WTC11 (cell line): ENCODE measurements at regions not wholly inside any gene's neighbourhood (a gene's known extent, or its start where the extent isn't known, plus 50 kb on each side); places are given as distances from the start of the nearest gene placed in this dataset.

Source experiments
- ATAC-seq: fragments of 200-7000 bp; cut with Tn5 transposase; 2 replicates; pipeline ENCODE4 v1.10.0; 2021; ENCODE audit warnings: mild to moderate bottlenecking, moderate library complexity
- CTCF ChIA-PET: fragments of 300-600 bp; sonication (Branson Sonifier 250); formaldehyde crosslinking; loops from one replicate; lab custom pipeline; 2021; ENCODE audit warnings: antibody characterized with exemption; lab: Charles Lee
- POLR2A ChIA-PET: fragments of 350-600 bp; sonication (Branson Sonifier 250); formaldehyde crosslinking; loops from one replicate; lab custom pipeline; 2021; ENCODE audit warnings: antibody characterized with exemption; lab: Charles Lee
- DNase-seq: peaks from one replicate; pipeline ENCODE4 v3.0.0; 2021; ENCODE audit warnings: low spot score
- H3K27ac Mint-ChIP-seq: 2 replicates; pipeline ENCODE4 v1.8.0; 2021; ENCODE audit warnings: mixed read lengths
- H3K27me3 Mint-ChIP-seq: 2 replicates; pipeline ENCODE4 v1.8.0; 2021; ENCODE audit warnings: low read depth, mild to moderate bottlenecking, moderate library complexity, mixed read lengths
- H3K36me3 Mint-ChIP-seq: 2 replicates; pipeline ENCODE4 v1.8.0; 2021; ENCODE audit warnings: mixed read lengths
- H3K4me1 Mint-ChIP-seq: 2 replicates; pipeline ENCODE4 v1.8.0; 2022; ENCODE audit warnings: mixed read lengths
- H3K4me3 Mint-ChIP-seq: 2 replicates; pipeline ENCODE4 v1.8.0; 2021; ENCODE audit warnings: mild to moderate bottlenecking, moderate library complexity, mixed read lengths
- H3K9me3 Mint-ChIP-seq: 2 replicates; pipeline ENCODE4 v1.8.0; 2021; ENCODE audit warnings: mixed read lengths
- CREB1 ChIP-seq: sonication (generic); formaldehyde crosslinking; IDR thresholded peaks from 2 replicates; pipeline ENCODE4 v1.8.0; 2023; ENCODE audit warnings: mild to moderate bottlenecking, missing genetic modification reagents
- ELF4 ChIP-seq: sonication (generic); formaldehyde crosslinking; IDR thresholded peaks from 2 replicates; pipeline ENCODE4 v1.8.1; 2022; ENCODE audit warnings: low read depth, mild to moderate bottlenecking, moderate library complexity, missing genetic modification reagents
- EMX1 ChIP-seq: fragments of 250-450 bp; sonication (Bioruptor Pico); IDR thresholded peaks from 2 replicates; pipeline ENCODE4 v1.8.0; 2021; ENCODE audit warnings: mild to moderate bottlenecking
- ESRRA ChIP-seq: sonication (generic); formaldehyde crosslinking; IDR thresholded peaks from 2 replicates; pipeline ENCODE4 v1.8.1; 2022; ENCODE audit warnings: mild to moderate bottlenecking, missing genetic modification reagents, borderline replicate concordance
- IRF1 ChIP-seq: sonication (generic); formaldehyde crosslinking; IDR thresholded peaks from 2 replicates; pipeline ENCODE4 v1.8.0; 2023; ENCODE audit warnings: missing genetic modification reagents
- IRF2 ChIP-seq: sonication (generic); formaldehyde crosslinking; IDR thresholded peaks from 2 replicates; pipeline ENCODE4 v1.8.0; 2022; ENCODE audit warnings: low read depth, missing genetic modification reagents, borderline replicate concordance
- MYBL2 ChIP-seq: sonication (generic); formaldehyde crosslinking; IDR thresholded peaks from 2 replicates; pipeline ENCODE4 v1.8.1; 2023; ENCODE audit warnings: mild to moderate bottlenecking, moderate library complexity, missing genetic modification reagents
- NFATC4 ChIP-seq: fragments of 250-450 bp; sonication (Bioruptor Pico); IDR thresholded peaks from 2 replicates; pipeline ENCODE4 v1.9.0; 2021; ENCODE audit warnings: mild to moderate bottlenecking
- PREB ChIP-seq: sonication (generic); formaldehyde crosslinking; IDR thresholded peaks from 2 replicates; pipeline ENCODE4 v1.8.1; 2022; ENCODE audit warnings: mild to moderate bottlenecking, missing genetic modification reagents, moderate library complexity, borderline replicate concordance
- RELA ChIP-seq: sonication (generic); formaldehyde crosslinking; IDR thresholded peaks from 2 replicates; pipeline ENCODE4 v1.8.1; 2022; ENCODE audit warnings: missing genetic modification reagents, mild to moderate bottlenecking, borderline replicate concordance
- SOX15 ChIP-seq: fragments of 250-450 bp; sonication (Bioruptor Pico); IDR thresholded peaks from 2 replicates; pipeline ENCODE4 v1.9.0; 2021; ENCODE audit warnings: mild to moderate bottlenecking
- TP53 ChIP-seq: sonication (generic); formaldehyde crosslinking; IDR thresholded peaks from 2 replicates; pipeline ENCODE4 v1.8.1; 2023; ENCODE audit warnings: mild to moderate bottlenecking, missing genetic modification reagents
- ZBTB43 ChIP-seq: sonication (generic); formaldehyde crosslinking; IDR thresholded peaks from 2 replicates; pipeline ENCODE4 v1.8.1; 2023; ENCODE audit warnings: mild to moderate bottlenecking, missing genetic modification reagents
- ZMAT4 ChIP-seq: fragments of 250-450 bp; sonication (Bioruptor Pico); IDR thresholded peaks from 2 replicates; pipeline ENCODE4 v1.9.0; 2021; ENCODE audit warnings: mild to moderate bottlenecking
- ZNF219 ChIP-seq: sonication (generic); formaldehyde crosslinking; IDR thresholded peaks from 2 replicates; pipeline ENCODE4 v1.8.0; 2023; ENCODE audit warnings: missing genetic modification reagents, mild to moderate bottlenecking, borderline replicate concordance
- ZNF317 ChIP-seq: sonication (generic); formaldehyde crosslinking; IDR thresholded peaks from 2 replicates; pipeline ENCODE4 v1.8.1; 2023; ENCODE audit warnings: low read depth, mild to moderate bottlenecking, moderate library complexity, missing genetic modification reagents, borderline replicate concordance
- ZNF423 ChIP-seq: fragments of 250-450 bp; sonication (Bioruptor Pico); IDR thresholded peaks from 2 replicates; pipeline ENCODE4 v2.1.2; 2022; ENCODE audit warnings: mild to moderate bottlenecking, moderate library complexity
- TF ChIP-seq, protein P1 (sequence below): sonication (generic); formaldehyde crosslinking; IDR thresholded peaks from 2 replicates; pipeline ENCODE4 v1.8.1; 2022; ENCODE audit warnings: mild to moderate bottlenecking, moderate library complexity, missing genetic modification reagents
- TF ChIP-seq, protein P2 (sequence below): sonication (generic); formaldehyde crosslinking; IDR thresholded peaks from 2 replicates; pipeline ENCODE4 v1.8.0; 2023; ENCODE audit warnings: mild to moderate bottlenecking, missing genetic modification reagents
- TF ChIP-seq, protein P3 (sequence below): sonication (generic); formaldehyde crosslinking; IDR thresholded peaks from 2 replicates; pipeline ENCODE4 v1.8.1; 2022; ENCODE audit warnings: low read depth, missing genetic modification reagents, borderline replicate concordance

GRCh38 chr7:31175672-31176071 lies 123.6 kb downstream of the ADCYAP1R1 start (continued):
- TF ChIP-seq, protein P1, sequence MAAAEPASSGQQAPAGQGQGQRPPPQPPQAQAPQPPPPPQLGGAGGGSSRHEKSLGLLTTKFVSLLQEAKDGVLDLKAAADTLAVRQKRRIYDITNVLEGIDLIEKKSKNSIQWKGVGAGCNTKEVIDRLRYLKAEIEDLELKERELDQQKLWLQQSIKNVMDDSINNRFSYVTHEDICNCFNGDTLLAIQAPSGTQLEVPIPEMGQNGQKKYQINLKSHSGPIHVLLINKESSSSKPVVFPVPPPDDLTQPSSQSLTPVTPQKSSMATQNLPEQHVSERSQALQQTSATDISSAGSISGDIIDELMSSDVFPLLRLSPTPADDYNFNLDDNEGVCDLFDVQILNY (CRISPR knock-in tag), result no peak

GRCh38 chr7:31171984-31172383 lies 119.9 kb downstream of the ADCYAP1R1 start:
- ATAC-seq (no peak), DNase-seq (no peak)
- ChIA-PET POLR2A (no interaction called here), CTCF (interaction anchor here (1.1 to 1.5 kb wide), 2 partner anchors 21 to 165 kb away, joined by 3 to 4 read pairs; no protein-coding TSS in a partner anchor)
- Mint-ChIP-seq H3K36me3 (no peaks in the 10 kb centered on the region), H3K4me3 (no peak overlapping the region), H3K27ac (no peak overlapping the region), H3K9me3 (no peaks in the 10 kb centered on the region), H3K4me1 (no peaks in the 10 kb centered on the region), H3K27me3 (no peaks in the 10 kb centered on the region; the same call in 1 of the 2 replicates)
- TF ChIP-seq ZNF219 (CRISPR knock-in tag) (no peak), IRF2 (CRISPR knock-in tag) (no peak), SOX15 (no peak), TP53 (CRISPR knock-in tag) (no peak), ZMAT4 (CRISPR knock-in tag) (no peak), ESRRA (CRISPR knock-in tag) (no peak), ZBTB43 (CRISPR knock-in tag) (no peak), EMX1 (no peak), PREB (no peak), ZNF317 (CRISPR knock-in tag) (no peak), ZNF423 (CRISPR knock-in tag) (no peak), RELA (CRISPR knock-in tag) (no peak), MYBL2 (CRISPR knock-in tag) (no peak), IRF1 (CRISPR knock-in tag) (no peak), ELF4 (no peak), NFATC4 (CRISPR knock-in tag) (no peak), CREB1 (CRISPR knock-in tag) (no peak)
- TF ChIP-seq, protein P2, sequence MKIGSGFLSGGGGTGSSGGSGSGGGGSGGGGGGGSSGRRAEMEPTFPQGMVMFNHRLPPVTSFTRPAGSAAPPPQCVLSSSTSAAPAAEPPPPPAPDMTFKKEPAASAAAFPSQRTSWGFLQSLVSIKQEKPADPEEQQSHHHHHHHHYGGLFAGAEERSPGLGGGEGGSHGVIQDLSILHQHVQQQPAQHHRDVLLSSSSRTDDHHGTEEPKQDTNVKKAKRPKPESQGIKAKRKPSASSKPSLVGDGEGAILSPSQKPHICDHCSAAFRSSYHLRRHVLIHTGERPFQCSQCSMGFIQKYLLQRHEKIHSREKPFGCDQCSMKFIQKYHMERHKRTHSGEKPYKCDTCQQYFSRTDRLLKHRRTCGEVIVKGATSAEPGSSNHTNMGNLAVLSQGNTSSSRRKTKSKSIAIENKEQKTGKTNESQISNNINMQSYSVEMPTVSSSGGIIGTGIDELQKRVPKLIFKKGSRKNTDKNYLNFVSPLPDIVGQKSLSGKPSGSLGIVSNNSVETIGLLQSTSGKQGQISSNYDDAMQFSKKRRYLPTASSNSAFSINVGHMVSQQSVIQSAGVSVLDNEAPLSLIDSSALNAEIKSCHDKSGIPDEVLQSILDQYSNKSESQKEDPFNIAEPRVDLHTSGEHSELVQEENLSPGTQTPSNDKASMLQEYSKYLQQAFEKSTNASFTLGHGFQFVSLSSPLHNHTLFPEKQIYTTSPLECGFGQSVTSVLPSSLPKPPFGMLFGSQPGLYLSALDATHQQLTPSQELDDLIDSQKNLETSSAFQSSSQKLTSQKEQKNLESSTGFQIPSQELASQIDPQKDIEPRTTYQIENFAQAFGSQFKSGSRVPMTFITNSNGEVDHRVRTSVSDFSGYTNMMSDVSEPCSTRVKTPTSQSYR (CRISPR knock-in tag), result no peak
- TF ChIP-seq, protein P3, sequence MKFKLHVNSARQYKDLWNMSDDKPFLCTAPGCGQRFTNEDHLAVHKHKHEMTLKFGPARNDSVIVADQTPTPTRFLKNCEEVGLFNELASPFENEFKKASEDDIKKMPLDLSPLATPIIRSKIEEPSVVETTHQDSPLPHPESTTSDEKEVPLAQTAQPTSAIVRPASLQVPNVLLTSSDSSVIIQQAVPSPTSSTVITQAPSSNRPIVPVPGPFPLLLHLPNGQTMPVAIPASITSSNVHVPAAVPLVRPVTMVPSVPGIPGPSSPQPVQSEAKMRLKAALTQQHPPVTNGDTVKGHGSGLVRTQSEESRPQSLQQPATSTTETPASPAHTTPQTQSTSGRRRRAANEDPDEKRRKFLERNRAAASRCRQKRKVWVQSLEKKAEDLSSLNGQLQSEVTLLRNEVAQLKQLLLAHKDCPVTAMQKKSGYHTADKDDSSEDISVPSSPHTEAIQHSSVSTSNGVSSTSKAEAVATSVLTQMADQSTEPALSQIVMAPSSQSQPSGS (CRISPR knock-in tag), result no peak
